Kidney glomerular epithelial cell (primary cell): ENCODE measurements at regions not wholly inside any gene's neighbourhood (a gene's known extent, or its start where the extent isn't known, plus 50 kb on each side); places are given as distances from the start of the nearest gene placed in this dataset.

Experiments used
- DNase-seq: peaks from one replicate; lab custom pipeline; 2025; lab: John Stamatoyannopoulos, UW

DNA sequence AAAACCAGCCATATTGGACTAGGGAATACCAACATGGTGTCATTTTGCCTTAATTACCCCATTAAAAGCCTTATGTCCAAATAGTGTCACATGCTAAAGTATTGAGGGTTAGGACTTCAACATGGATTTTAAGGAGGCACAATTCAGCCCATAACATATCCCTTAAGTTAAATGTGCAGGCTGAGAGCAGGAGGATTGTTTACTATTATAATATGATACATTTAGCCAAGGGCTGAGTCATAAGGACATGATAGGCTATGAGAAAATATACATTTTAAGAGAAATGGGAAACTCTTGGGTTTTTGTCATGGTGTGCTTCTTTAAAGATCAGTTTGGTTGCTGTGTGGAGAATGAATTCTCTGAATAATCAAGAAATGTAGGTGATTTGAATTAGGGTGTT lies 136.8 kb downstream of the RDH14 start:
- DNase-seq, result no peak

DNA sequence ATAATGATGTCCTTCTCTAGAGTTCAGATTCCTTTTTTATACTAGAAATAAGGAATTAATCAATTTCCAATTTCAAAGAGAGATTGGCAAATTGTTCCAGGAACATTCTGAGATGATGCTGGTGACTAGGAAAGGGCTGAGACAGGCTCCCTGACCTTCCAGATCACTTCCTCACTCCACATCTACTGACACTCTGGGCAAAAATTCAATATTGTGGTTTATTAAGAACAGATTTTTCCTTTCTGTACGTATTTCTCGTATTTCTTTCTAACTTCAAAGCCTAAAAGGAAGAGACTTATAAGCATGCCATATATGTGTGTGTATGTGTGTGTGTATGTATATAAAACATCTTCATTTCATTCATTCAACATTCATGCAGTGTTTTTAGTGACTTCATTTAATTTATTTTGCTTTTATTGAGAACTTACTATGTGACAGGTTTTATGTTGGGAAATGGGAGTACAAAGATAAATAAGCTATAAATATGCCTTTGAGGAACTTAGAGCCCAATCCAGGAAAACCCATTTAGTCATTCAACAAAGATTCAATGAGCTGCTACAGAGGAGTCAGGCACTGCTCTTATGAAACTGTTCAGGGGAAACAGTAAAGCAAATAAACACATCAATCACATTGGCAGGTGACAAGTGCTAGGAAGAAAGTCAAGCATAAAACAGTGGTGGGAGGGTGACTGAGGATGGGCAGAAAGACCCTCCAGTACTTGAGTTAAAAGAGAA lies 137.9 kb downstream of the RDH14 start:
- no peak for DNase-seq

DNA sequence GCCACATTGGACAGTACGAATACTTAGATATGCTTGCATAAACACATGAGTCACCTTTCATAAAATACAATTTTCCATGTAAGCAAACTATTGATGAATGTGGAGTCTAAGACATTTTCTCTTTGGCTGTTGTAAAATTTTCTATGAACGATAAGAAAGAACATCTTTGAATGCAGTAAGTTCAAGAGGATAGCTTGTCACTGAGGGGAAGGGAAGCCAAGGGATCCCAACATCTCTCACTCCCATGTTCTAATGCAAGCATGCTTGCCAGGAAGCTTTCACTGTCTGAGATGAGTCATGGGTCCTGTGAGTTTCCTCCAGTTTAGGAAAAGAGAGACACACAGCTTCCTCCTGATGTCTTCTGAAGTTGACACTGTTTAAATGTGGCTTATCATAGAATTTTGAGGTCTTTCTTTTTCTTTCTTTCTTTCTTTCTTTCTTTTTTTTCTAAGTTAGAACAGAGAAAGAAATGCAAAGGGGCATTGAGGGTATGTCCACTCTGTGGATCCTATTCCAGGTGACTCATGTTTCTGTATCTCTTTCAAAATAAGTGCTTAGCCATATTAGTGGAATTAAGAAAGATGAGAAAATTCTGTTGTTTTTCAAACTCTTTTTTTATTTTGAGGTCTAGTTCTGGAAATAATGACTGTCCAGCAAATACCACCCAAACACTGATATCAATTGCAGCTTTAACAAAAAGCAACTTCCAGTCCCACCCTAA lies 146.6 kb downstream of the RDH14 start:
- peak; percentile 58 for DNase-seq

DNA sequence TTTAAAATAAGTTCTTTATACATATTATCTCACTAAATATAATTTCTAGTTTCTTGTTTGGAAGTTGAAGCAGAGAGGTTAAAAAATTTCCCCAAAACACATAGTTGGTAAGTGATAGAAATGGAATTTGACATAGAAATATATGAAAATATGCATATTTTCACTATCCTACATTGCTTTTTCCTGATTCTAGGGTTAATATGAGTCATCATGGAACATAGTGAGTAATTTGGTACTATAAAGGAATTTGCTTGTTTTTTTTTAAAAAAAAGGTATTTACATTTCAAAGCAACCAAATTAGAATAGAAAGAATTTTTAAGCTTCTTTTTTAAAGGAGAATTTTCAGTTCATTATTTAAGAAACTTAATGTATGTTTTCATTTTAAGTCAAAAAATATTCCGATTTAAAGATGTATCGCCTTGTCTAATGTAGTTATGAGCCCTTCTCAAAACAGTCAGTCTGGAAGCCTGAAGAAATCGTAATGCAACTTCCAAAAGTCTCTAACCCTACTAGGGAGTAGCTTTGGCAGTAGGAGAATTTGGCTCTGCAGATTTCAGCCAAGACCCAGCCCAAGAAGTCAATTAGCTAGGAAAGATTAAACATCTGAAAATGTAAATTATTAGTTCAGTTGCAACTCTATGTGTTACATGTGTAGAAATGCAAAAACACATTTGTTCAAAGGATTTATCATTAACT lies 147.3 kb downstream of the RDH14 start:
- DNase-seq, result no peak

DNA sequence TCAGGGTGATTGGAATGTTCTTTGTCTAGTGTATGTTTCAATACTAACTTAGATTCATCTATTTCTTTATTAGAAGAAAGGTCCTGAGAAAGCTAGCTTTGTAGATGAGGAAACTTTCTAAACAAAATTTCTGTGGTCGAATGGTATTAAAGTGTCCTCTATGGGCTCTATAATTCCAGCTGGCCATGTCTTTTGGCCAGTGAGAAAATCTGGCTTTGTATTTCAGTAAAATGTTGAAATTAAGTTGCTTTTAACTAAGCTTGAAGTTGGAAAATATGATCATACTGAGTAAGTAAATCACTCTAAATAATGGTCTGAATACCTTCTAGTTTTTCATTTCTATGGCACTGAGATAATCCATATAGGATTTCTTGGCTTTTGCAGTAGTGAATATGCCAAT lies 148.8 kb downstream of the RDH14 start:
- DNase-seq, result no peak

DNA sequence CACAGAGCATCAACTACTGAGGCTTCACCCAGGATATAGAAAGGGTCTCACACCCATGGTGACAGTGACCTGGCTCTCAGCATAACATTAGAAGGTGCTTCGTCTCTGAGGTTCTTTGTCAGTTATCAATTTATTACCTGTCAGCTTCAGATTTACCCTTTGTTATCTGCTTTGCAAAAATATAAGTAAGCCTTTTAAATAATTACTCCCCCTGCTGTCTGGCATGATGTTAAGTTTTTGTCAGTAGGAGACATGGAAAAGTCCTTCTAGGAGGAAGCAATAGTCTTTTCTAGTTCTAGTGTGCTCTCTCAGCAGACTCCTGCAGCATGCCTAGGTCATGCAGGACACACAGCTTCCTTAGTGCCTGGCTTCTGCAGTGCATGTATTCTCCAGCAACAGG lies 149.9 kb downstream of the RDH14 start:
- DNase-seq, result no peak

DNA sequence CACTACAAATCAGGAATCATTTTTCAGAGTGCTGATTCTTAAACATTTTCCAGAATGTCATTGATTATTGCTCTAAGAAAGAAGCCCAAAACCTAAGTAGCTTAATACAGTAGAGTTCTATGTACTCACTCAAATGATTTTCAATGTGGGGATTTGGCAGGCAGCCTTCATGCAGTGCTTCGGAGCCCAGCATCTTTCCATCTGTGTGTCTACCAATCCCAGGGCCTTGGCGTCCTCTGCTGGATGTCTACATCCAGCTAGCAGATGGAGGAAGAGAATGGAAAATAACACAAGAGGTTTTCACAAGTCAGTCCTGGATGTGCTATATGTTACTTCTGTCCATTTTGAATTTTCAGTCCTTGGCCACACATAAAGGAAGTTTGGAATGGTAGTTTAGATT lies 151.8 kb downstream of the RDH14 start:
- no peak for DNase-seq

DNA sequence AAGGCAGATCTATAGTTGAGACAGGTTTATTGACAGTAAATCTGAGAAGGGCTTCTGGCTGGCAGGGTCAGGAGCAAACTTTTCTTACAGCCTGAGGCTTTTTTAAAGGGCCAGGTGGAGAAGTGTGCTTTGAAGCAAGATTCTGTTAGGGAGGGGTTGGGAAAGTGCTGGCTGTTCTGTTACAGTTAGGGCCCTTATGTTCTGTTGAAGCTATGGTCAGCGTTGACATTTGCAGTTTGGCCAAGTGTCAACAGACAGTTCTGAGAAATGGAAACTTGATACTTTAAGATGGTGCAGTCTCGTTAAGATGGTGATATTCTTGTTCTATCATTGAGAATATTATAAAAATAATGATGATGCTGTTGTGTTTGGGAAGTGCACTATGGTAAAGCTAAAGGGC lies 154.2 kb downstream of the RDH14 start:
- no peak for DNase-seq

DNA sequence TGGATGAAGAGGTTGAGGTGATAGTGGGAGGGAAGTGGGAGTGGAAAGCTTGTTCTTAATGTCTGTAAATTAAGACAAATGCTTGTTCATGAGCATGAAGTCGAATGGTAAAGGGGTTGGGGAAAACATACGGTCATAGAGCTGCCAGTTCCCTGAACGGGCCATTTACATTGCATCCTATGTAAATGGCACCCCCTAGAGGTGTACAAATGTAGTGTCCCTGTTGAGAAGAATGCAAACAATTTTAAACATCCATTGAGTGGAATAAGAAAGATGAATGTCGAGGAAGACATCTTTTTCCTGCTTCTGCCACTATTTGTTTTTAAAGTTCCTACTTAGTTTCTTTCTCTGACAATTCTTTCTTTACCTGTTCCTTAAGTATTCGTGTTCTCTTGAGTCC lies 155.7 kb downstream of the RDH14 start:
- no peak for DNase-seq

DNA sequence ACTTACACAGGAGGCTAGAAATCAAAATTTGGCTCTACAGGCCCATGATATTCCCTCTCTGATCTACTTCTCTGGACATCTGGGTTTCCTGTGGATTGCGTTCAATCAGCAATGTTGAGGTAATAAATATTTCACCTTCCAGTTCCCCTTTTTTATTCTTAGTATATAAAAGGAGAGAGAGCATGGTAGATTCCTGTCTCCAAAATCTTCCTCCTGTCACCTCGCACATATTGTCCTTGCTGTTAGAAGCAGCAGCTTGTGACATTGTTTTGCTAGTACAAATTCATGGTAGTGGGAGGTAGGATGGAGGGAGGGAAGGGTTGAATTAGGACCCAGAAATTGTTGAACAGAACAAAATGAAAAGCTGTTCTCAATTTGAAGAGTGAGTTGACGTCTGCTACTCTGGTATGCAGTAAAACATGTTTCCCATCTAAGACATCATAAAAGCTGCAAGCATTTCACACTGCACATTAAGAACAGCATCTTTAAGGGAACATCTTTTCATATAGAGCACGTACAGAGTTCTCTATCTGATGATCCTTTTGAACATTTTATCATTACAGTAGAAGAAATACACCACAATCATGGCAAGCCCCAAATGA lies 156.4 kb downstream of the RDH14 start:
- no peak for DNase-seq

DNA sequence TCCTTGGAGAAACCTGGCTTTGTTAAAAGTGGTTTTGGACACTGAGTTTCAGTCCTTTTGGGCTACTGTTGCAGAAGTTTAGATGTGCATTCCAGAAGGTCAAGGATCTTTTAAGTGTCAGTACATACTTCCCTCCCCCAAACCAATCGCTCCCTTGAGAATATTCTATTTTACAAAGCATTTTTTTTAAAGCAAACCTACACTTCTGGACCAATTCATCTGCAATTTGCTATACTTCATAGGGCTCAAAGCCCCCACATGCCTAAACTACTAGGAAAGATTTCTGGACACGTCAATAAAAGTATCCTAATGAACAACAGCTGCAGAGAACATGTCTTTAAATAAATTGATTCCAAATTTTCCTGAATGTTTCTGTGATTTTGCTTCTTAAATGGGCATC lies 157.6 kb downstream of the RDH14 start:
- no peak for DNase-seq

DNA sequence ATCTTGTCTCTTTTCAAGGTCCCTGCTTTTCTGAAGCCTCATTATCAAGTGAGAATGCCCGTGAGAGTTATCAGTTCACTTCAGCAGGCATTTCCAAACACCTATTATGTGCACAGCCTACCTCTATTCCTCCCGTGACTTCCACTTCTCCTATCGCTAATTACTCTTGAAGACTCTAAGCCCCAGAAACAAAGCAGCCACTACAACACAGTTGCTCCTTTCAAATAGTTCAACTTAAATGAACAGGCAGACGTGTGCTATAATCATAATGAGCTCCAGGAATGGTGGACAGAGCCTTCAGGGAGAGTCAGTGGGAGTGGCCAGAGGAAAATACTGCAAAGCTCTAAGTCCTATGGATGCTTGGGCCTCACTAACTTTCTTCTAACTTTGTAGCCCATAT lies 159.0 kb downstream of the RDH14 start:
- no peak for DNase-seq

DNA sequence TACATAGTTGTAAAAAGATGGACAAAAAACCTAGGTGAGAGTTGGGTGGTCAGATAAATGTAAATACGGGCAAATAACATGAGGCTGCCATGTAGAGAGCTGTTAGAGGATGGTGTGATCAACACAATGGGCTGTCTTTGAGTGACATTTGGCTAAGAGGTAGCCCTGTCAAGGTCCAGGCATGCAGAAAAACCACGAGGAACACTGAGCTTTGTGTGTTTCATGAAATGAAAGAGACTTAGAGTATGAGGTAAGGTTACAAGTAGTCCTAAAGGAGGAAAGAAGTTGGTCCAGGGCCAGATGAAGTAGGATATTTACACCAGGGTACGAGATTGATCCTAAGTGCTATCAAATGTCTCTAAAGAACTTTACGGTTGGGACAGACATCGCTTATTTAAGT lies 160.9 kb downstream of the RDH14 start:
- DNase-seq, result no peak

DNA sequence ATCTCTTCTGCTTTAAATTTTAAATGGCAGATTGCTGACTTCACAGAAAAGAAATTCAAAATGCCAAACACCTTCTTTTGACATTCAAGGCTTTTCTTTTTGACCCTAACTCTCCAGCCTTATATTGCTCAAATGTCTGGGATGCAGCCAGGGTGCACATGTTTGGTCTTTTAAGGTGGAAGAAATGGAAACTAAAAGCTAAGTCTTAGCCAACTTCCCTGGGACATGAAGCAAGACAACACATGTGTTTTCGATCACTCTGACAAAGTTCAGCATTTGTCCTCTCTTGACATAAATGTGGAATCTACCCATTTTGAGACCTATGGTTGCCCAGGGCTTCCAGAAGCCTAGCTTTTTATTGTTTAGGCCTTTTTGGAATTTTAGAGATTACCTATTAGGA lies 161.6 kb downstream of the RDH14 start:
- no peak for DNase-seq

DNA sequence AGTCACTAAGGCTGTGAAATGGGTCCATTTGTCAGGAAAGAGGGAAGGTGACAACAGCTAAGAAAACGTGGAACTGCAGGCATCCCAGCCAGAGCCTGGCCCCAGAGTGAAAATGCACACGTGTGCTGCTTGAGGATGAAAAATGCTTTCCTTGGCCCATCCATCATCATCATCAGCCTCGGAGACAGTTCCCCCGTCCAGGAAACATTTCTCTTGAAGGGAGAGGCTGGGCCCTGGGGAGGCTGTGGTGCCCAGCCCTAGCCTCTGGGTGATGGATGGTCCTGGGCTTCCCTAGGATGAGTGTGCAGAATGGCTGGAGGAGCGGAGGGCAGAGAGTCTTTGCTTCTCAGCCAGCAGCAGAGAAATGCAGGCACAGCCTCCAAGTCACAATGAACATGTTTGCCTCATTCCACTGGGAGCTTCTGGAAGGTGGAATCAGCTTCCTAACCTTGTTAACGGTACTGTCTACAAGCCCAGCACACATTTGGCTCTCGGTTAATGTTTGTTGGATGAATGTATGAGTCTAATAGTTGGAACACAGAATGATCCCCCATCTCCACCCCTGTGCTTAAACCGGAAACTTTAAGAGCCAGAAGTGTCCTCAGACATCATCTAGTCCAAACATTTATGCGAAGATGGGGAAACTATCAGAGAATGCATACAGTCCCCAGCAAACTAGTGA lies 164.0 kb downstream of the RDH14 start:
- DNase-seq, result no peak

DNA sequence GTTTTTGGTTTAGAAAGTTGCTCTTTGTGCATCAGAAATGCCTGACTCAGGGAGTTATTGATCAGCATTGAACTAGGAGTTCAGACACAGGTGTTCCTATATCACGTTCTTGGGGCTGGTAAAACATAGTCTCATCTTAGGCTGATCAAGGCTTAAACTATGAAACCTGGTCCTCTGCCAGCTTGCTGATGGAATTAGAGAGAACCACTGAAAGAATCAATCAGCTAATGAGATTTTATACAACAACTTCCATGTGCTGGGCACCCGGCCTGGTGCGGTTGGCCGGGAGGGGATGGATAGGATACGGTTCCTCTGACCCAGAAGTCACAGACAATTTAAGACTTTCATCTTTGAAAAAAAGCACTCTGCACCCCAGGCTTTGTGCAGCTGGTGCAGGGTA lies 164.9 kb downstream of the RDH14 start:
- no peak for DNase-seq

DNA sequence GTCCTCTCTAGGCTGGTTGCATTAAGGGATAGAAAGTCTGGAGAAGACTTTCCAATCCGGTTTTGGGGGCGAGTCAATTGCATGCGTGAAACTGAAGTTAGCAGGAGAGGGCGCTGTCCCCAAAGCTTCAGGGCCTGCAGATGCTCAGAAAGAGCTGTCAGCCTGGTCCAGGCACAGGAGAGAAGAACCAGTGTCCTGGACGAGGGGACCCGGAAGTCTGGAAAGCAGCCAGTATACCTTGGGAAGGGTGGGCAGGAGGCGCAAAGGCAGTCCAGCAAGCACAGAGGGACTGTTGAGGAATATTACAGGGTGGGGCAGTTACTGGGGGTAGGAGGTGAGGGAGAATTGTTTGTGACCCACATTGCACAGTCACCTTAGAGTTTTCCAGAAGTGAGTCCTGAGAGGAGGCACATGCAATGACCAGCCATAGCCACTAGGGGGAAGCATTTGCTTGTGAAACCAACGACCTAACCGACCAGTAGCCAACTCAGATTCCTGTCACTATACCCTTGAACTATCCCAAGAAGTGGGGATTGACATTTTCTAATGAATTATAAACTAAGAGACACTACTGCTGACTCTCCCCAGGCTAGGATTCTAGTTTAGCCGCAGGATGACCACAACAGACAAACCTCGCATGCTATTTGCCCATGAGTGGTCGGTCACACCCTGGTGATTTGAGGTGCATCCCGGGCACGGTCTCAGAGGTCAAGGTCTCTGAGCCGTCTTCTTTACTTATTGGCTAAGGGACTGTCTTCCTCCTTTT lies 172.8 kb downstream of the RDH14 start:
- DNase-seq, result peak; percentile 65

DNA sequence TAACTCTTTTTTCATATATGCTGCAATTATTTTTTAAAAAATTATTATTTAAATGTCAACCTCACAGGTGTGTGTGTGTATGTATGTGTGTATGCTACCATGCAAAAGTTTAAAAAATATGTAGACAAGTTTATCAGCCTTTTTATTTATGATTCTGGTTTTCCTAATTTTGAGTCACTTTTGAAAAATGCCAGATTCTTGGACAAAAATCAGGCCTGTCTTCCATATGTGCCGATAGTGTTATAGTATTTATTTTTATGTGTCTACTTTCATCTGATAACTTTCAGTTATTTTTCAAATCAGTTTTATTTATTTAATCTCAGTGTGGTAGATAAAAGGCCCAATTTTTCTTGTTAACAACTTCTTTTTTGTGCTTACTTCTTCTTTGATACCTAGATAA lies 176.2 kb downstream of the RDH14 start:
- DNase-seq, result no peak

DNA sequence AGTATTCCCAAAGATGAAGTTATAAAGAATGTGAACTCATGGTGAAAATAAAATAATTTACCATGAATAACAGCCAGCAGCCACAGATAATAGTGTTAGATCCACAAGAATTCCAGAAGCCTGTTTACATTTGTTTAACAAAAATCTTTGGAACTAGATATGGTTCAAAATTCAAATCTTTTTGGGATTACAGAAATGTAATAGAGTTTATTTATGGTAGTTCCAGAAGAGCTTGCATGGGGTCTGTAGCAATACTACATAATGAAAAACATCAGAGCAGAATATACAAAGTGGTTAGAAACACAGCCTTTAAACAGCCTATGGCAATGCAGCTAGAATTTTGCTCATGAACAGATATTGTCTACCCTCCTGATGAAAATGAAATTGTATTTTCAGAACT lies 179.1 kb downstream of the RDH14 start:
- DNase-seq, result no peak

DNA sequence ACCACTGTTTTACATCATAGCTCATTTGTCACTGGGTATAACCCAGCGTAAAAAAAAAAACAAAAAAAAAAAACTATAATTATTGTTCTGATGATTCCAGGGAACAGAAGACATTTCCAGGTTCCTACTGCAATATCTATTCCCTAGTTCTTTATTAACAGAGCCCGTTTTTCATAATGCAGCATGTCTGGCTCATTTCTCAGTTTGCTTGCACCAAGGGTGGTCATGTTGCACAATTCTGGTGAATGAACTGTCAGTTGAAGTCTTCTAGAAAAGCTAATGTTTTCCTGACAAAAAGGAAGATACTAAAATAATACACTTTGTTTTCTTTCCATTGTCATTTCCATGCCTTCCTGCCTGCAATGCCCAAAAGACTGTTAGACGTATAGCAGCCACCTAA lies 180.1 kb downstream of the RDH14 start:
- DNase-seq, result no peak

DNA sequence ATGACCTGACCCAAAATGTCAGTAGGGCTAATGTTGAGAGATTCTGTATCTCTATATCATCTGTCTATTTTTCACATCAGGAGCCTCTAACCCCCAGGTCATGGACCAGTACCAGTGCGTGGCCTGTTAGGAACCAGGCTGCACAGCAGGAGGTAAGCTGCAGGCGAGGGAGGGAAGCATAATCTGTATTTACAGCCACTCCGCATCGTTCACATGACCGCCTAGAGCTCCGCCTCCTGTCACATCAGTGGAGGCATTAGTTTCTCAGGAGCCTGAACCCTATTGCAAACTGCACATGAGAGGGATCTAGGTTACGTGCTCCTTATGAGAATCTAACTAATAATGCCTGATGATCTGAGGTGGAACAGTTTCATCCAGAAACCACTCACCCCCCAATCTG lies 180.6 kb downstream of the RDH14 start:
- no peak for DNase-seq
